Myocyte (in vitro differentiated cells): ENCODE measurements at regions not wholly inside any gene's neighbourhood (a gene's known extent, or its start where the extent isn't known, plus 50 kb on each side); places are given as distances from the start of the nearest gene placed in this dataset.
A peak's percentile ranks its signal among the peaks of the same experiment; 100 is the strongest.
"Not testable (repeated sequence)": the region's sequence is repeated elsewhere in the genome, so short reads cannot be mapped to it uniquely, and the experiment has no call there.

Experiments used
- DNase-seq: peaks from one replicate; pipeline ENCODE4 v3.0.0-alpha.2; 2012; ENCODE audit warnings: low read depth

GRCh38 chr1:238776126-238776525, 610.2 kb upstream of the CHRM3 start:
- no peak for DNase-seq

GRCh38 chr1:238772322-238772721, 614.0 kb upstream of the CHRM3 start:
- DNase-seq, result no peak

- DNase-seq, result no peak
Observed at GRCh38 chr1:238767321-238767720, 619.0 kb upstream of the CHRM3 start.

GRCh38 chr1:238764779-238765178, 621.6 kb upstream of the CHRM3 start:
- DNase-seq, result no peak

GRCh38 chr1:238753252-238753651, 633.1 kb upstream of the CHRM3 start:
- no peak for DNase-seq

- DNase-seq, result no peak
Observed at GRCh38 chr1:238752327-238752726, 634.0 kb upstream of the CHRM3 start.

- no peak for DNase-seq
Observed at GRCh38 chr1:238745069-238745468, 641.3 kb upstream of the CHRM3 start.

- DNase-seq, result peak; percentile 9
Observed at GRCh38 chr1:238738892-238739291, 647.5 kb upstream of the CHRM3 start.

GRCh38 chr1:238727670-238728069, 658.7 kb upstream of the CHRM3 start:
- no peak for DNase-seq

GRCh38 chr1:238722812-238723211, 663.6 kb upstream of the CHRM3 start:
- no peak for DNase-seq

- DNase-seq, result no peak
Observed at GRCh38 chr1:238710697-238711096, 675.7 kb upstream of the CHRM3 start.

GRCh38 chr1:238701024-238701423, 685.3 kb upstream of the CHRM3 start:
- DNase-seq, result no peak

GRCh38 chr1:238690415-238690814, 696.0 kb upstream of the CHRM3 start:
- peak; percentile 5 for DNase-seq

- DNase-seq, result not testable (repeated sequence)
Observed at GRCh38 chr1:238684576-238684975, 701.8 kb upstream of the CHRM3 start.

- no peak for DNase-seq
Observed at GRCh38 chr1:238681451-238681850, 704.9 kb upstream of the CHRM3 start.

- DNase-seq, result no peak
Observed at GRCh38 chr1:238681021-238681420, 705.3 kb upstream of the CHRM3 start.

GRCh38 chr1:238677567-238677966, 708.8 kb upstream of the CHRM3 start:
- no peak for DNase-seq

GRCh38 chr1:238675221-238675620, 711.1 kb upstream of the CHRM3 start:
- no peak for DNase-seq

GRCh38 chr1:238674316-238674715, 712.1 kb upstream of the CHRM3 start:
- DNase-seq, result no peak

- DNase-seq, result no peak
Observed at GRCh38 chr1:238673561-238673960, 712.8 kb upstream of the CHRM3 start.

- DNase-seq, result no peak
Observed at GRCh38 chr1:238672806-238673205, 713.6 kb upstream of the CHRM3 start.

- peak; percentile 6 for DNase-seq
Observed at GRCh38 chr1:238672262-238672661, 714.1 kb upstream of the CHRM3 start.

- peak; percentile 14 for DNase-seq
Observed at GRCh38 chr1:238664139-238664538, 722.2 kb upstream of the CHRM3 start.

- DNase-seq, result no peak
Observed at GRCh38 chr1:238660849-238661248, 725.5 kb upstream of the CHRM3 start.
